HUES48 (cell line): ENCODE measurements at regions not wholly inside any gene's neighbourhood (a gene's known extent, or its start where the extent isn't known, plus 50 kb on each side); places are given as distances from the start of the nearest gene placed in this dataset.

Experiments used
- H3K27ac ChIP-seq: one replicate; pipeline ENCODE4 v1.7.0; 2013; ENCODE audit warnings: low read depth, low read length, inconsistent platforms
- H3K27me3 ChIP-seq: 2 replicates; pipeline ENCODE4 v1.6.1; 2013; ENCODE audit warnings: mild to moderate bottlenecking, low read length; ENCODE audit not compliant: control insufficient read depth, insufficient read depth
- H3K36me3 ChIP-seq: 2 replicates; pipeline ENCODE4 v1.6.1; 2013; ENCODE audit warnings: low read length; ENCODE audit not compliant: control insufficient read depth, insufficient read depth
- H3K4me1 ChIP-seq: 2 replicates; pipeline ENCODE4 v1.6.1; 2013; ENCODE audit warnings: mild to moderate bottlenecking, low read length; ENCODE audit not compliant: control insufficient read depth, insufficient read depth
- H3K4me3 ChIP-seq: 2 replicates; pipeline ENCODE4 v1.5.1; 2013; ENCODE audit warnings: mild to moderate bottlenecking, low read depth, low read length
- H3K9ac ChIP-seq: 2 replicates; pipeline ENCODE4 v1.6.1; 2013; ENCODE audit warnings: mild to moderate bottlenecking, low read depth, low read length, moderate library complexity
- H3K9me3 ChIP-seq: 2 replicates; pipeline ENCODE4 v1.6.1; 2013; ENCODE audit warnings: low read length; ENCODE audit not compliant: control insufficient read depth, insufficient read depth

GRCh38 chr7:67723591-67723990 lies 727.0 kb downstream of the TYW1 start:
- no peaks in the 10 kb centered on the region for H3K27me3 ChIP-seq

GRCh38 chr7:67724435-67724834 lies 727.8 kb downstream of the TYW1 start:
- Histone ChIP-seq H3K9me3 (no peaks in the 10 kb centered on the region), H3K36me3 (no peaks in the 10 kb centered on the region), H3K27me3 (no peaks in the 10 kb centered on the region), H3K27ac (peak overlapping the region; percentile 78), H3K9ac (no peak overlapping the region), H3K4me1 (peaks cover 21% of the 10 kb centered on the region), H3K4me3 (no peak overlapping the region)

More at GRCh38 chr7:67723591-67723990, 727.0 kb downstream of the TYW1 start:
- H3K9me3 ChIP-seq, result no peaks in the 10 kb centered on the region
- no peaks in the 10 kb centered on the region for H3K36me3 ChIP-seq
- H3K4me3 ChIP-seq, result no peak overlapping the region
- H3K9ac ChIP-seq, result no peak overlapping the region
- peaks cover 21% of the 10 kb centered on the region for H3K4me1 ChIP-seq
- H3K27ac ChIP-seq, result peak overlapping the region; percentile 64

- H3K9me3 ChIP-seq, result no peaks in the 10 kb centered on the region
- peak overlapping the region; percentile 78 for H3K27ac ChIP-seq
- H3K9ac ChIP-seq, result no peak overlapping the region
- H3K27me3 ChIP-seq, result no peaks in the 10 kb centered on the region
- H3K36me3 ChIP-seq, result no peaks in the 10 kb centered on the region
- H3K4me3 ChIP-seq, result no peak overlapping the region
- H3K4me1 ChIP-seq, result peaks cover 21% of the 10 kb centered on the region
Observed at GRCh38 chr7:67724955-67725354, 728.3 kb downstream of the TYW1 start.

DNA sequence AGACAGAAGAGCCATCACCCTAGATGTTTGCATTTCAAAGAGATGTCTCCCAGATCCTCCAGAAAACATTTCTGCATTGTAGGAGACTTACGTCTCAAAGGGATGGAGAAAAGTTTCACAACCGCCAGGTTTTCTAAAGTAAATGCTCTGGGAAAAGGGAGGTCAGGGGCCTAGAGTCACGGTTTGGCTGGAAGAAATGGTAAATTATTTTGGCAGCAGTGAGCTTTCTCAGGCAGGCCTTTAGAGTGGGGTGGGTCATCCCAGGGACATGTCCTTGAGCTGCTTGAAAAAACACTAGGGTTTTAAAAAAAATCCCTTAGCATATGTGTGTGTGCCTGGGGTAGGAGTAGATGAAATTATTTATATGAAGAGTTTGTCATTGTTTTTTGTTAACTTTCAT lies 728.8 kb downstream of the TYW1 start:
- Histone ChIP-seq H3K9ac (no peak overlapping the region), H3K27ac (peak overlapping the region; percentile 78), H3K36me3 (no peaks in the 10 kb centered on the region), H3K9me3 (no peaks in the 10 kb centered on the region), H3K4me1 (peaks cover 21% of the 10 kb centered on the region), H3K4me3 (no peak overlapping the region), H3K27me3 (no peaks in the 10 kb centered on the region)

GRCh38 chr7:67729771-67730170 lies 733.1 kb downstream of the TYW1 start:
- no peak overlapping the region for H3K9ac ChIP-seq
- no peak overlapping the region for H3K27ac ChIP-seq
- H3K9me3 ChIP-seq, result no peaks in the 10 kb centered on the region
- peaks cover 8% of the 10 kb centered on the region for H3K4me1 ChIP-seq
- no peaks in the 10 kb centered on the region for H3K36me3 ChIP-seq
- H3K4me3 ChIP-seq, result no peak overlapping the region
- H3K27me3 ChIP-seq, result no peaks in the 10 kb centered on the region

DNA sequence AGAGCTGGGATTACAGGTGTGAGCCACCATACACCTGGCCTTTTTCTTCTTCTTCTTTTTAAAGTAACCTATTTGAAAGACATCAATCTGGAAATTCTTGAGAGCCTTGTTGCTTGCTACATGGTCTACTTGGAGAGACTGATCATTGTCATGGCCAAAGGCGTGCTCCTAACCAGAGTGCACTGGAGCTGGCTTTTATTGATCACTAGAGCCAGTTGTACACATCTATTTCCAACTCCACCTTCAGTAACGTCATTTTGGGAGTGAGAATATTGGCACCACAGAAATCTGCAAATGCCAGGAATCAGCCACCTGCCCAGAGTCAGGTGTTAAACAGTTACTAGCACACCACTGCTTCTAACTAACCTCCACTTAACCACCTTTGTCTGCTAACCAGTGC lies 735.1 kb downstream of the TYW1 start:
- Histone ChIP-seq H3K36me3 (no peaks in the 10 kb centered on the region), H3K27me3 (no peaks in the 10 kb centered on the region), H3K9ac (no peak overlapping the region), H3K9me3 (no peaks in the 10 kb centered on the region), H3K4me3 (no peak overlapping the region), H3K4me1 (no peaks in the 10 kb centered on the region), H3K27ac (no peak overlapping the region)

GRCh38 chr7:67732898-67733297 lies 736.3 kb downstream of the TYW1 start:
- Histone ChIP-seq H3K9me3 (no peaks in the 10 kb centered on the region), H3K27me3 (no peaks in the 10 kb centered on the region), H3K9ac (no peak overlapping the region), H3K4me3 (no peak overlapping the region), H3K36me3 (no peaks in the 10 kb centered on the region), H3K4me1 (no peaks in the 10 kb centered on the region), H3K27ac (no peak overlapping the region)

DNA sequence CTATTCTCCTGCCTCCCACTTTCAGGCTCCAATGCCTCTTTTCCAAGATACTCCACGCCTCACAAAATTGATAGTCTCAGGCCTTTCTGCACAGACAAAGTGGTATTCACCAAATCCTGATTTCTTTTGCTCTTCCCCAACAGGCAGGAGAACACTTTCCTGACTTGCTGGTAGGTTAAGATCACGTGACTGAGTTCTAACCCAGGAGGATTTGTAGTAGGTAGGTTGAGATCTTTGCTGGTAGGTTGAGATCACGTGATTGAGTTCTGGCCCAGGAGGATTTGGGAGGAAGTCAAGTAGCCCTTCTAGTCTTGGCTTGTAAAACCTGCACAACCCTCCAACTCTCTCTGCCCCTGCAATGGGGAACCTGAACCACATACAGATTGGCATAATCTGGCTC lies 741.5 kb downstream of the TYW1 start:
- Histone ChIP-seq H3K4me1 (no peaks in the 10 kb centered on the region), H3K9me3 (no peaks in the 10 kb centered on the region), H3K4me3 (no peak overlapping the region), H3K27ac (no peak overlapping the region), H3K27me3 (no peaks in the 10 kb centered on the region), H3K36me3 (no peaks in the 10 kb centered on the region), H3K9ac (no peak overlapping the region)

- no peaks in the 10 kb centered on the region for H3K4me1 ChIP-seq
- no peak overlapping the region for H3K27ac ChIP-seq
- H3K9ac ChIP-seq, result no peak overlapping the region
- H3K9me3 ChIP-seq, result no peaks in the 10 kb centered on the region
- H3K27me3 ChIP-seq, result no peaks in the 10 kb centered on the region
- H3K36me3 ChIP-seq, result no peaks in the 10 kb centered on the region
- no peak overlapping the region for H3K4me3 ChIP-seq
Observed at GRCh38 chr7:67738958-67739357, 742.3 kb downstream of the TYW1 start.

DNA sequence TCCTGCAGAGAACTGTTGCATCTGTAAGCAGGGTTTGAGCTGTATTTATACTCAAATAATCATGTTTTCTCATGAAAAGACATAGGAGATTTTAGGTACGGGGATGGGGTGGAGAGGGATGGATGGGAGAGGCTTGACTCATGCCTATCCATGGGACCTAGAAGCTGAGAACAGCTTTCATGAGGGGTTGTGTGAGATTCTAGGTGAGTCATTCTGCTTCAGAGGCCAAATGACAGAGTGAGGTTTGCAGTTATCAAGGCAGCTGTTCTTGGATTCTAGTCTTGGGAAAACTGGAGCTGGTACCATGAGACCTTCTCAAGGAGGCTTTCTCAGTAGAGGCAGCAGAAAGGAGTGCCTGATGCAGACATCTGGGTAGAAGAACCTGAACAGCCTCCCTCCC lies 746.9 kb downstream of the TYW1 start:
- no peaks in the 10 kb centered on the region for H3K27me3 ChIP-seq
- no peak overlapping the region for H3K4me3 ChIP-seq
- H3K9me3 ChIP-seq, result no peaks in the 10 kb centered on the region
- no peaks in the 10 kb centered on the region for H3K4me1 ChIP-seq
- H3K9ac ChIP-seq, result no peak overlapping the region
- H3K36me3 ChIP-seq, result no peaks in the 10 kb centered on the region
- H3K27ac ChIP-seq, result no peak overlapping the region

DNA sequence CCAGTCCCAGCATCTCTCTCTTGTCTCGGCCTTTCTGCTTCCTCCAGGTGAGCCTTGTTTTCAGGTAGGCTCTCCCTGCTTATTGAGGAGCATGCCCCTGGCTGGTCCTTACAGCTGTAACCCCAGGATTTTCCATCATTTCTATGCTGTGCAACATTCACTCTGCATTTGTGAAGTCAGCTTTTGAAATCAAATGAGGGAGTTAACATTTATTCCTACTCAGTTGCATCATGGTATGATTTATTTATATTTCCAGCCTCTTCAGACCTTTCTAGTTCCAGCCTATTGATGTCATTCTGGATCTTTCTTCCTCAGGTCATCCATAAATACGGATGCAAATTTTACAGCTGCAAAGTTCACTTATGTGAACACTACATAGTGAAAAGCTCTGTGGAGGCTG lies 755.6 kb downstream of the TYW1 start:
- Histone ChIP-seq H3K27me3 (no peaks in the 10 kb centered on the region), H3K9me3 (peaks cover 5% of the 10 kb centered on the region; the same call in 1 of the 2 replicates), H3K27ac (no peak overlapping the region), H3K4me3 (no peak overlapping the region), H3K9ac (no peak overlapping the region), H3K4me1 (no peaks in the 10 kb centered on the region), H3K36me3 (no peaks in the 10 kb centered on the region)

DNA sequence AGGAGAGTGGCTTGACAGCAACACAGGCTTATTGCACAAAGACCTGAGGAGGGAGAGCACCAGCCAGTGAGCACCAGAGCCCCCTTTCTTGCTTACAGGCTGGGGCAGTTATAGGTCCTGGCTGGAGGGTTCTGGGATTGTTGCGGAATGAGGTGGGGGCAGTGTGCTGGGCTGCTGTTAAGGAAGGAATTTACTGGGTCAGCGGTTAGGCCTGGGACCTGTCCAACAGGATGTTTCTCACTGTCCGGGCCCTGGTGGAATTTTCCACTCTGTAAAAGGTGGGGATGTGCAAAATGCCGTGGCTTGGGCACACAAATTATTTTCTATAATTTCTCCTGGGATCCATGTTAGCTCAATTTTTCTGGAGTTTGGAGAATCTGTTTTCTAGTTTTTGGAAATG lies 757.3 kb downstream of the TYW1 start:
- no peak overlapping the region for H3K4me3 ChIP-seq
- H3K4me1 ChIP-seq, result no peaks in the 10 kb centered on the region
- peaks cover 5% of the 10 kb centered on the region; the same call in 1 of the 2 replicates for H3K9me3 ChIP-seq
- H3K9ac ChIP-seq, result no peak overlapping the region
- H3K27ac ChIP-seq, result no peak overlapping the region
- H3K27me3 ChIP-seq, result no peaks in the 10 kb centered on the region
- no peaks in the 10 kb centered on the region for H3K36me3 ChIP-seq
